Coronary artery (tissue), 2 donors: ENCODE measurements at regions not wholly inside any gene's neighbourhood (a gene's known extent, or its start where the extent isn't known, plus 50 kb on each side); places are given as distances from the start of the nearest gene placed in this dataset.

Experiments used
- DNase-seq: peaks from one replicate; pipeline ENCODE4 v3.0.0-alpha.2; 2017; ENCODE audit warnings: low spot score
- H3K27ac ChIP-seq, 2 donors: fragments of 200-600 bp; sonication (generic); one replicate each; pipeline ENCODE4 v1.5.1; 2016 to 2019
- H3K4me3 ChIP-seq: fragments of 200-600 bp; sonication (generic); 2 replicates; pipeline ENCODE4 v1.5.1; 2016; ENCODE audit warnings: mild to moderate bottlenecking, moderate library complexity
- TF ChIP-seq, protein P1 (sequence below): fragments of 200-600 bp; sonication (generic); IDR thresholded peaks from one replicate; pipeline ENCODE4 v1.5.1; 2019; ENCODE audit warnings: antibody characterized with exemption

DNA sequence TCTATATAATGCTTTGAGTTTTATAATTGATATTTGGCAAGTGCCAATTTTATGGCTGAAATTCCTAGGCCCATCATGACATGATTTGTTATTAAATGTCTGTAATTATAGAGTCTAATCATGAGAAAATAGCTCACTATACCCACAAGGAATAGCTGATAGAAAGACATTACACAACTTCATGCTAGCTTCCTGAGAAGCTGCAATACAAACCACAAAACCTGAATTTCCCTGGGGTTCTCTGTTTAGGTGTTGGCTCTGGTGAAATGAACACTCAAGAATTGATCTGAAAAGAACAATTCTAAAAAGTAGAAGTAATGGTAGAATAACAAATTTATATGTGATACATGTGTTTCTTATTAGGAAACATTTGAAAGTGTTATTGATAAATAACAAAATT is 169.6 kb downstream of the GASK1B start:
- TF ChIP-seq, protein P1, sequence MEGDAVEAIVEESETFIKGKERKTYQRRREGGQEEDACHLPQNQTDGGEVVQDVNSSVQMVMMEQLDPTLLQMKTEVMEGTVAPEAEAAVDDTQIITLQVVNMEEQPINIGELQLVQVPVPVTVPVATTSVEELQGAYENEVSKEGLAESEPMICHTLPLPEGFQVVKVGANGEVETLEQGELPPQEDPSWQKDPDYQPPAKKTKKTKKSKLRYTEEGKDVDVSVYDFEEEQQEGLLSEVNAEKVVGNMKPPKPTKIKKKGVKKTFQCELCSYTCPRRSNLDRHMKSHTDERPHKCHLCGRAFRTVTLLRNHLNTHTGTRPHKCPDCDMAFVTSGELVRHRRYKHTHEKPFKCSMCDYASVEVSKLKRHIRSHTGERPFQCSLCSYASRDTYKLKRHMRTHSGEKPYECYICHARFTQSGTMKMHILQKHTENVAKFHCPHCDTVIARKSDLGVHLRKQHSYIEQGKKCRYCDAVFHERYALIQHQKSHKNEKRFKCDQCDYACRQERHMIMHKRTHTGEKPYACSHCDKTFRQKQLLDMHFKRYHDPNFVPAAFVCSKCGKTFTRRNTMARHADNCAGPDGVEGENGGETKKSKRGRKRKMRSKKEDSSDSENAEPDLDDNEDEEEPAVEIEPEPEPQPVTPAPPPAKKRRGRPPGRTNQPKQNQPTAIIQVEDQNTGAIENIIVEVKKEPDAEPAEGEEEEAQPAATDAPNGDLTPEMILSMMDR = no peak
- DNase-seq = no peak
- no peak overlapping the region for H3K4me3 ChIP-seq
- H3K27ac ChIP-seq = no peak overlapping the region

DNA sequence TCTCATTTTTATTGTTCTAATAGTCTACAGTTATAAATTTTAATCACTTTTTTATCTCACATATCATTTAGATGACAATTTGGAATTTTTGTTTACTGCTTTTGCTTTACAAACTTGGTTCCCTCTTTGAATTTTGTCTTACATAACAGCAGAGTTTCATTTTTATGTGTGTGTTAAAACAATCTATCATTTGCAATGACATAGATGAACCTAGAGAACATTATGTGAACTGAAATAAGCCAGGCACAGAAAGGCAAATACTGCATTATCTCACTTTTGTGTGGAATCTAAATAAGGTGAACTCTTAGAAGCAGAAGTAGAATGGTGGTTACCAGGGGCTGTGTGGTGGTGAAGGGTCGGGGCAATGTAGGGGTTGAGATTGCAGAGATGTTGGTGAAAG is 170.7 kb downstream of the GASK1B start:
- Histone ChIP-seq H3K27ac (no peak overlapping the region), H3K4me3 (no peak overlapping the region)
- TF ChIP-seq, protein P1 = no peak
- no peak for DNase-seq

DNA sequence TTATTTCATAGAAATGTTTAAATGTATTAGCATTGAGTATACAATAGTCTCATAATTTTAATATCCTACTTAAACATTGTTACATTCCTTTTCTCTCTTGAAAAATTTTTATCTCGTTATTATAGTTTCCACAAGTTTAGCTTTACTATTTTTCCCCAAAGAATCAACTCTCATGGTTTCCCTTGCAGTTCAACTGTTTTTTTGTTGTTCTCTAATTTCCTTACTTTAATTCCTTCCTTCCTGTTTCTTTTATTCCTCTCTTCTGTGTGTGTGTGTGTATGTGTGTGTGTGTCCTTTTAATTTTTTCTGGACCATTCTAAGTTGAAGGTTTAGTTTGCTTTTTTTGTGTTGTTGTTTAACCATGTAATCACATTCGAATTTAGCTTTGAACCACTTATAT is 171.1 kb downstream of the GASK1B start:
- H3K27ac ChIP-seq = no peak overlapping the region
- H3K4me3 ChIP-seq = no peak overlapping the region
- TF ChIP-seq, protein P1 = no peak
- no peak for DNase-seq

DNA sequence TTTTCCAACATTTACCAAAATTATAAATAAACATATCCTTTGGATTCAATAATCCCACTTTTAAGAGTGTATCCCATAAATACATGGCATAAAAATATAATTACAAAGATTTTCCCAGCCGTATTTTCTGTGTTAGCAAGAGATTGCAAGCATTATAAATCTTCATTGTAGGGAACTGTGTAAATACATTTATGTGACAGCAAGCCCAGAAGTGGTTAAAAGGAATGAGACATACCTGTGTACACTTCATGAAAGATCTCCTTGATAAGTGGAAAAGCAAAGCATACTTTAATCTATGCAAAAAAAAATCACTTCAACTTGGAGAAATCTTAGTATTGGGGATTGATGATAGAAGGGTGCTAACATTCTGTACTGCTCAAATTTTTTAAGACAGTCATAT is 173.1 kb downstream of the GASK1B start:
- Histone ChIP-seq H3K4me3 (no peak overlapping the region), H3K27ac (no peak overlapping the region)
- TF ChIP-seq, protein P1 = no peak
- DNase-seq = no peak

DNA sequence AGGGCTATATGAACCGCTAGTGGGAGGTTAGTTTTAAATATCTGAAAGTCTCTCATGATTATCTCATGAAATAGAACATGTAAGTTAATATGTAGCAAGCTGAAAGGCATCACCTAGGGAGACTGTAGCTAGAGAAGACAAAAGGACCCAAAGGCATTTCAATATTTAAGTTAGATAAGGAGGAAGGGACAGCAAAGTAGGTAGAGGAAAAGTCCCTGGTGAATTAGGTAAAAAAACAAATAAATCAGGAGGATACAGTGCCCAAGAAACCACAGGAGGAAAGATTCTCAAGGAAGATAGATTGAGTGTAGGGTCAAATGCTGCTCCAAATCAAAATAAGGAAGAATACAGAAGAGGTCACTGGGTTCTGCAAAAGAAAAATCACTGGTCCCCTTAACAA is 175.5 kb downstream of the GASK1B start:
- Histone ChIP-seq H3K4me3 (no peak overlapping the region), H3K27ac (no peak overlapping the region)
- TF ChIP-seq, protein P1 = no peak
- DNase-seq = no peak

DNA sequence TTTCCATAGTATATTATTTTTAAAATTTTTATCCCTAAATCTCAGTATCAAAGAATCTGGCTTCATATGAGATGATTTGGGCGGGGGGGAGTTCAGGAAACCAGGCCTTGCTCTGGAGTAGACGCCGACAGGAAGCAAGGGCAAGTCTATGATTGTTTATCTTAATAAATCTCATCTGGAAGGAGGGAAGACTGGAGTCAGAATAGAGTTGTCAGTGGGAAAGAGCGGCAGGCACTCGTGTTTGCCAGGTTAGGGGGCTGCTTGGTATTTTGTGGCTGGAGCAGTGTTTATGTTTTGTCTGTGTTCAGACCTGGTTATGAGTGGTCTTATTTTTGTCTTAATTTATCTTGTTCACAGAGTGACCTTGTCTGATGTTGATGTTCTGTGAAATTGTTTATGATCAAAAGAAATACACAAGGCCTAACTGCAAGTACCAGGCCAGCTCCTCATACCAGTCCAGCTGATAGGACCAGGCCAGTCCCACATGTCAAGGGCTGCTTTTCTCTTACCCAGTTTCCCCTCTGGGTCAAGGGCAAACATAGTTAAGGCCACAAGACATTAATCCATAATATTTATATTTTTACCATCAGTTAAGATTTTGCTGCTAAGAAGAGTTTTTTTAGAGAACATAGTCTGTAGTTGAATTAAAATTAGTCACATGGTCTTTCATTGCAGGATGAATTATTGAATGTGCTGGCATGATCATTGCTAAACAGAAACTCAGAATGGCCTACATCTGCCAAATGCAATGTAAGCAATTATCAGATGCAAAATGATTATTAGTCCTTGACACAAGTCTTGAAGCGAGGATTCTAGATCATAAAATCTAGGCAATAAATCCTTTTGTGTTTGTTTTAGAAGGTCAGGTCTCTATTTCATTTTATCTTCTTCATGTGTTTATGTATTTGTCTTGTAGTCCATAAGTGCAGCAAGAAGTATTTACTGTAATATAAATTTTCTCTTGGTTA is 176.5 kb downstream of the GASK1B start:
- no peak for DNase-seq
- TF ChIP-seq, protein P1 = no peak
- Histone ChIP-seq H3K27ac (no peak overlapping the region), H3K4me3 (no peak overlapping the region)

DNA sequence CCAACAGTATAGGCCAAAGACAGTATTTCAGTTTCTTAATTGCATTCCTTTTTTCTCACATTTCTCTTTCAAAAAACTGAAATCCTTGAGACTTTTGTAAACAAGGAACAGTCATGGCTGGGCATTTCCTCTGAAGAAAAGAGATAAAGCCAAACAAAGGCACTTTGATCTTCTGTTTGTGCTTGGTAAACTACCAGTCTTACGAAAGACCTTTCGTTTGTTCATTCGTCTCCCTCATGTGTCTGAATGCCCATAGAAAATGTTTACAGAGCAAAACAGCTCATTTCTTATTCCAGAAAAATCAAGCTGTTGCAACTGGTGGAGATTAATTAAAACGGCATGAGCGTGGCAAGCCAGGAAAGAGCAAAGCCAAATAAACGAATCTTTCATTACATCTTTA is 178.0 kb downstream of the GASK1B start:
- TF ChIP-seq, protein P1 = no peak
- Histone ChIP-seq H3K4me3 (no peak overlapping the region), H3K27ac (no peak overlapping the region)
- no peak for DNase-seq
